GM23338 (cell line): ENCODE measurements at regions not wholly inside any gene's neighbourhood (a gene's known extent, or its start where the extent isn't known, plus 50 kb on each side); places are given as distances from the start of the nearest gene placed in this dataset.

Experiments used
- ATAC-seq: fragments of 200-7000 bp; cut with Tn5 transposase; 3 replicates; pipeline ENCODE4 v1.9.1; 2020
- DNase-seq: peaks from one replicate; pipeline ENCODE4 v3.0.0-alpha.2; 2015; ENCODE audit warnings: low spot score
- H2AFZ ChIP-seq: fragments of 200-600 bp; sonication (generic); 2 replicates; pipeline ENCODE4 v1.8.0; 2016; ENCODE audit warnings: antibody characterized with exemption, mild to moderate bottlenecking, moderate library complexity
- H3F3A ChIP-seq: fragments of 200-600 bp; sonication (generic); replicated peaks from 2 replicates; pipeline ENCODE4 v1.8.0; 2017; ENCODE audit warnings: antibody characterized with exemption, mixed run types, low read depth
- H3K27ac ChIP-seq: fragments of 200-600 bp; sonication (generic); 2 replicates; pipeline ENCODE4 v1.6.1; 2016; ENCODE audit warnings: low read depth
- H3K27me3 ChIP-seq: fragments of 200-600 bp; sonication (generic); 2 replicates; pipeline ENCODE4 v1.8.0; 2016; ENCODE audit warnings: mild to moderate bottlenecking, mixed run types, moderate library complexity; ENCODE audit not compliant: insufficient read depth
- H3K36me3 ChIP-seq: fragments of 200-600 bp; sonication (generic); 2 replicates; pipeline ENCODE4 v1.8.0; 2016; ENCODE audit warnings: mild to moderate bottlenecking; ENCODE audit not compliant: insufficient read depth
- H3K4me1 ChIP-seq: fragments of 200-600 bp; sonication (generic); 2 replicates; pipeline ENCODE4 v1.8.0; 2016; ENCODE audit warnings: mild to moderate bottlenecking, moderate library complexity; ENCODE audit not compliant: insufficient read depth
- H3K4me2 ChIP-seq: fragments of 200-600 bp; sonication (generic); 2 replicates; pipeline ENCODE4 v1.7.1; 2017; ENCODE audit warnings: mixed run types
- H3K4me3 ChIP-seq: fragments of 200-600 bp; sonication (generic); 2 replicates; pipeline ENCODE4 v1.6.1; 2016; ENCODE audit warnings: mixed run types
- H3K79me2 ChIP-seq: fragments of 200-600 bp; sonication (generic); replicated peaks from 2 replicates; pipeline ENCODE4 v1.8.0; 2017; ENCODE audit warnings: mild to moderate bottlenecking; ENCODE audit not compliant: insufficient read depth
- H3K9me2 ChIP-seq: fragments of 200-600 bp; sonication (generic); 2 replicates; pipeline ENCODE4 v1.8.0; 2017; ENCODE audit not compliant: insufficient read depth
- H4K20me1 ChIP-seq: fragments of 200-600 bp; sonication (generic); replicated peaks from 2 replicates; pipeline ENCODE4 v1.8.0; 2017; ENCODE audit warnings: mild to moderate bottlenecking; ENCODE audit not compliant: insufficient read depth
- H3K27ac Mint-ChIP-seq: 2 replicates; pipeline ENCODE4 v1.8.0; 2020; ENCODE audit warnings: inconsistent platforms, mild to moderate bottlenecking, moderate library complexity, mixed read lengths
- H3K27me3 Mint-ChIP-seq: 3 replicates; pipeline ENCODE4 v1.8.0; 2022; ENCODE audit warnings: low read depth, mild to moderate bottlenecking, moderate library complexity, mixed read lengths, inconsistent platforms; ENCODE audit not compliant: insufficient read depth, poor library complexity
- H3K36me3 Mint-ChIP-seq: 3 replicates; pipeline ENCODE4 v1.8.0; 2021; ENCODE audit warnings: low read depth, mild to moderate bottlenecking, inconsistent platforms, moderate library complexity, mixed read lengths
- H3K4me1 Mint-ChIP-seq: 3 replicates; pipeline ENCODE4 v1.8.0; 2020; ENCODE audit warnings: mild to moderate bottlenecking, inconsistent platforms, mixed read lengths
- H3K4me3 Mint-ChIP-seq: 3 replicates; pipeline ENCODE4 v1.8.0; 2021; ENCODE audit warnings: moderate library complexity, mild to moderate bottlenecking, inconsistent platforms, mixed read lengths
- H3K9me3 Mint-ChIP-seq: 3 replicates; pipeline ENCODE4 v1.8.0; 2020; ENCODE audit warnings: moderate library complexity, mild to moderate bottlenecking, inconsistent platforms, mixed read lengths
- ETS1 ChIP-seq: IDR thresholded peaks from 2 replicates; pipeline ENCODE4 v1.6.1; 2016; ENCODE audit warnings: antibody characterized with exemption
- EZH2 ChIP-seq: fragments of 200-600 bp; sonication (generic); IDR thresholded peaks from one replicate; pipeline ENCODE4 v1.8.0; 2017; ENCODE audit warnings: antibody characterized with exemption, mild to moderate bottlenecking, low read depth; ENCODE audit not compliant: unreplicated experiment
- JUNB ChIP-seq: IDR thresholded peaks from one replicate; pipeline ENCODE4 v1.6.1; 2016; ENCODE audit warnings: antibody characterized with exemption; ENCODE audit not compliant: unreplicated experiment
- REST ChIP-seq: IDR thresholded peaks from one replicate; pipeline ENCODE4 v1.6.1; 2018; ENCODE audit warnings: antibody characterized with exemption; ENCODE audit not compliant: unreplicated experiment
- ZNF462 ChIP-seq: fragments of 250-450 bp; sonication (Bioruptor Pico); IDR thresholded peaks from 2 replicates; pipeline ENCODE4 v1.5.0; 2020; ENCODE audit warnings: mild to moderate bottlenecking, moderate library complexity

- TF ChIP-seq EZH2 (no peak), ETS1 (no peak), JUNB (no peak)
These were observed 93.3 kb upstream of the FAM3C start (continued) for GRCh38 chr7:121489440-121489839.

GRCh38 chr7:121488111-121488650 lies 92.1 kb upstream of the FAM3C start:
- H4K20me1 ChIP-seq: no peaks in the 10 kb centered on the region
- no peak overlapping the region for H3K27ac Mint-ChIP-seq
- H3K36me3 Mint-ChIP-seq: no peaks in the 10 kb centered on the region
- DNase-seq (peak; percentile 30), ATAC-seq (peak; percentile 50; the same call in 2 of the 3 replicates)
- no peaks in the 10 kb centered on the region for H3F3A ChIP-seq
- no peak overlapping the region for H3K27ac ChIP-seq
- no peaks in the 10 kb centered on the region for H3K36me3 ChIP-seq
- H3K4me2 ChIP-seq: no peak overlapping the region
- no peak overlapping the region for H3K4me3 Mint-ChIP-seq
- no peaks in the 10 kb centered on the region for H3K27me3 Mint-ChIP-seq
- H3K27me3 ChIP-seq: no peaks in the 10 kb centered on the region
- H3K4me1 ChIP-seq: peaks cover 6% of the 10 kb centered on the region; the same call in 1 of the 2 replicates
- H3K9me3 Mint-ChIP-seq: no peaks in the 10 kb centered on the region; the same call in 2 of the 3 replicates
- no peak overlapping the region for H2AFZ ChIP-seq
- TF ChIP-seq REST: no peak
- TF ChIP-seq ZNF462 (CRISPR knock-in tag): peak; percentile 91; the same call in 1 of the 2 replicates
- no peaks in the 10 kb centered on the region for H3K79me2 ChIP-seq
- no peaks in the 10 kb centered on the region; the same call in 1 of the 2 replicates for H3K9me2 ChIP-seq
- no peak overlapping the region for H3K4me3 ChIP-seq
- H3K4me1 Mint-ChIP-seq: peaks cover 24% of the 10 kb centered on the region
